ENCODE measurements at regions not wholly inside any gene's neighbourhood (a gene's known extent, or its start where the extent isn't known, plus 50 kb on each side); places are given as distances from the start of the nearest gene placed in this dataset.

DNA sequence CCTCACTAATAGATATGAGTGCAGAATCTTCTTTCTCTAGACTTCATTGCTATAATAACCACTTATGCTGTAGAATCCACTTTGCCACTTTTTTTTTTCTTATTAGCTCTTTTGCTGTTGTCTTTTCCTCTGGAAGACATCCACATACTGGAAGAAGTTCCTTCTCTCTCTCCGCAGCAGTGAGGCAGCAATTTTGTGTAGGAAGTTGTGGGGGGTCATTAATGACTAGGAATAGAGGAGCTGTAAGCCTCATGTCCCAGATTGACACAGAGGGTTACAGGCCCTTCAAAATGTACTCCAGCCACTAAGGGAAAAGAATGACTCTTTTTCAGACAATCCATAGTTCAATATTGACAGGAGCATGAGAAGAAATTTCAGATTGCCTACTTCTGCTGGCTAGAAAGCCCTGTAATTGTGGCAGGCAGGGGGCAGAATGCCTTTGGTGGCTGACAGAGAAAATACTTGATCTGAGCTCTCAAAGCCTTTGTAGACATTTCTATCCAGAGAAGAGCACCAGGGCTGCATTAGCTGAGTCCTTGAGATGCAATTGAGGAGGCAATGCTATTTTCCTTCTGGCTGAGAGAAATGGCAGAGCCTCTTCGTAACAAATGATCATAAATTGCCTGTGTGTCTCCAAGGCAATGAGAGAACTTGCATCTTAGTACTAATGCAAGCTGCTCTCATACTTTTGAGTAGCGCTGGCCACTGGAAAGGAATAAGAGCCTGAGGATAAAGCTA is 856.2 kb downstream of the STIM2 start:
- no peak for DNase-seq (ENCODE audit: low read depth, low spot score)
- no TSS peak for BruUV-seq (replicated peaks)
- CTCF ChIA-PET: no interaction called here
- H3K27me3 ChIP-seq (ENCODE audit: control insufficient read depth, insufficient read depth, low read length): no peaks in the 10 kb centered on the region
- intact Hi-C loops (cut with micrococcal nuclease; ENCODE audit: unreplicated experiment) (no loop called here), in situ Hi-C loops (cut with HindIII; ENCODE audit: low pct_unique_long_range_greater_than_20kb, low sequenced_read_pairs) (no loop called here)
- no peak for TF ChIP-seq POLR2AphosphoS5 (IDR thresholded peaks at IDR 0.05; ENCODE audit: low read depth, low read length)
- TF ChIP-seq, protein P1, sequence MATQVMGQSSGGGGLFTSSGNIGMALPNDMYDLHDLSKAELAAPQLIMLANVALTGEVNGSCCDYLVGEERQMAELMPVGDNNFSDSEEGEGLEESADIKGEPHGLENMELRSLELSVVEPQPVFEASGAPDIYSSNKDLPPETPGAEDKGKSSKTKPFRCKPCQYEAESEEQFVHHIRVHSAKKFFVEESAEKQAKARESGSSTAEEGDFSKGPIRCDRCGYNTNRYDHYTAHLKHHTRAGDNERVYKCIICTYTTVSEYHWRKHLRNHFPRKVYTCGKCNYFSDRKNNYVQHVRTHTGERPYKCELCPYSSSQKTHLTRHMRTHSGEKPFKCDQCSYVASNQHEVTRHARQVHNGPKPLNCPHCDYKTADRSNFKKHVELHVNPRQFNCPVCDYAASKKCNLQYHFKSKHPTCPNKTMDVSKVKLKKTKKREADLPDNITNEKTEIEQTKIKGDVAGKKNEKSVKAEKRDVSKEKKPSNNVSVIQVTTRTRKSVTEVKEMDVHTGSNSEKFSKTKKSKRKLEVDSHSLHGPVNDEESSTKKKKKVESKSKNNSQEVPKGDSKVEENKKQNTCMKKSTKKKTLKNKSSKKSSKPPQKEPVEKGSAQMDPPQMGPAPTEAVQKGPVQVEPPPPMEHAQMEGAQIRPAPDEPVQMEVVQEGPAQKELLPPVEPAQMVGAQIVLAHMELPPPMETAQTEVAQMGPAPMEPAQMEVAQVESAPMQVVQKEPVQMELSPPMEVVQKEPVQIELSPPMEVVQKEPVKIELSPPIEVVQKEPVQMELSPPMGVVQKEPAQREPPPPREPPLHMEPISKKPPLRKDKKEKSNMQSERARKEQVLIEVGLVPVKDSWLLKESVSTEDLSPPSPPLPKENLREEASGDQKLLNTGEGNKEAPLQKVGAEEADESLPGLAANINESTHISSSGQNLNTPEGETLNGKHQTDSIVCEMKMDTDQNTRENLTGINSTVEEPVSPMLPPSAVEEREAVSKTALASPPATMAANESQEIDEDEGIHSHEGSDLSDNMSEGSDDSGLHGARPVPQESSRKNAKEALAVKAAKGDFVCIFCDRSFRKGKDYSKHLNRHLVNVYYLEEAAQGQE (IDR thresholded peaks at IDR 0.05; ENCODE audit: insufficient read depth in 1 of 2, low read depth in 2 of 2, low read length in 1 of 2): no peak
- no peak for TF ChIP-seq TCF7L2 (IDR thresholded peaks at IDR 0.05; ENCODE audit: low read depth, low read length)
- TF ChIP-seq, protein P2, sequence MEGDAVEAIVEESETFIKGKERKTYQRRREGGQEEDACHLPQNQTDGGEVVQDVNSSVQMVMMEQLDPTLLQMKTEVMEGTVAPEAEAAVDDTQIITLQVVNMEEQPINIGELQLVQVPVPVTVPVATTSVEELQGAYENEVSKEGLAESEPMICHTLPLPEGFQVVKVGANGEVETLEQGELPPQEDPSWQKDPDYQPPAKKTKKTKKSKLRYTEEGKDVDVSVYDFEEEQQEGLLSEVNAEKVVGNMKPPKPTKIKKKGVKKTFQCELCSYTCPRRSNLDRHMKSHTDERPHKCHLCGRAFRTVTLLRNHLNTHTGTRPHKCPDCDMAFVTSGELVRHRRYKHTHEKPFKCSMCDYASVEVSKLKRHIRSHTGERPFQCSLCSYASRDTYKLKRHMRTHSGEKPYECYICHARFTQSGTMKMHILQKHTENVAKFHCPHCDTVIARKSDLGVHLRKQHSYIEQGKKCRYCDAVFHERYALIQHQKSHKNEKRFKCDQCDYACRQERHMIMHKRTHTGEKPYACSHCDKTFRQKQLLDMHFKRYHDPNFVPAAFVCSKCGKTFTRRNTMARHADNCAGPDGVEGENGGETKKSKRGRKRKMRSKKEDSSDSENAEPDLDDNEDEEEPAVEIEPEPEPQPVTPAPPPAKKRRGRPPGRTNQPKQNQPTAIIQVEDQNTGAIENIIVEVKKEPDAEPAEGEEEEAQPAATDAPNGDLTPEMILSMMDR (IDR thresholded peaks at IDR 0.05): no peak
- no peak for TF ChIP-seq SIN3A (IDR thresholded peaks at IDR 0.05; ENCODE audit: borderline replicate concordance, insufficient read depth, low read depth, low read length)
- H3K4me1 ChIP-seq (ENCODE audit: control insufficient read depth, insufficient read depth, low read length): no peaks in the 10 kb centered on the region
- no peak overlapping the region for H3K27ac ChIP-seq (ENCODE audit: low read length)
- no peak overlapping the region for H3K4me3 ChIP-seq (ENCODE audit: low read depth in 2 of 2, low read length in 2 of 2)
- no peaks in the 10 kb centered on the region for H3K9me3 ChIP-seq (ENCODE audit: control insufficient read depth, insufficient read depth, low read depth, low read length)
- POLR2A ChIA-PET: no interaction called here
- H3K36me3 ChIP-seq (ENCODE audit: control insufficient read depth, insufficient read depth, low read length): no peaks in the 10 kb centered on the region
- ATAC-seq: no peak

DNA sequence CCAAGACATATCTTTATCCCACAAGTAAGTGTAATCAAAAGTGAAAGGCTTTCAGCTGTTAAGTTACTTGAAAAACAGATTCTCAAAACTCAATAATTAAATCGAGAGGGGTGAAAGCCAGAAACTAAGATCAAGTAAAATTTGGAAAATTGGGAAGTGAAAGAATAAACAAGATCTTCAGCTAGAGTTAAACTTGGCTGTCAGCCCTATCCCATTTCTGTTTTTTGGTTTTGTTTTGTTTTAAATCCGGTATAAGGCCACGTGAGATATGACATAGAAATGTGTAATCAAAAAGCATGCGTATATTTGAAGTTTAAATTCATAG is 856.8 kb downstream of the STIM2 start:
- BruUV-seq (replicated peaks): no TSS peak
- no peaks in the 10 kb centered on the region for H3K4me1 ChIP-seq (ENCODE audit: control insufficient read depth, insufficient read depth, low read length)
- TF ChIP-seq TCF7L2 (IDR thresholded peaks at IDR 0.05; ENCODE audit: low read depth, low read length) (no peak), SIN3A (IDR thresholded peaks at IDR 0.05; ENCODE audit: borderline replicate concordance, insufficient read depth, low read depth, low read length) (no peak)
- TF ChIP-seq, protein P1 (IDR thresholded peaks at IDR 0.05; ENCODE audit: insufficient read depth in 1 of 2, low read depth in 2 of 2, low read length in 1 of 2): no peak
- no peak overlapping the region for H3K27ac ChIP-seq (ENCODE audit: low read length)
- in situ Hi-C loops (cut with HindIII; ENCODE audit: low pct_unique_long_range_greater_than_20kb, low sequenced_read_pairs) (no loop called here), intact Hi-C loops (cut with micrococcal nuclease; ENCODE audit: unreplicated experiment) (no loop called here)
- no peaks in the 10 kb centered on the region for H3K9me3 ChIP-seq (ENCODE audit: control insufficient read depth, insufficient read depth, low read depth, low read length)
- POLR2A ChIA-PET: no interaction called here
- no peaks in the 10 kb centered on the region for H3K36me3 ChIP-seq (ENCODE audit: control insufficient read depth, insufficient read depth, low read length)
- H3K4me3 ChIP-seq (ENCODE audit: low read depth in 2 of 2, low read length in 2 of 2): no peak overlapping the region
- no peak for DNase-seq (ENCODE audit: low read depth, low spot score)
- H3K27me3 ChIP-seq (ENCODE audit: control insufficient read depth, insufficient read depth, low read length): no peaks in the 10 kb centered on the region
- CTCF ChIA-PET: no interaction called here
- ATAC-seq: no peak

Measured in Panc1 (cell line).